ENCODE measurements at regions not wholly inside any gene's neighbourhood (a gene's known extent, or its start where the extent isn't known, plus 50 kb on each side); places are given as distances from the start of the nearest gene placed in this dataset.
"Not testable (repeated sequence)": the region's sequence is repeated elsewhere in the genome, so short reads cannot be mapped to it uniquely, and the experiment has no call there.

GRCh38 chr10:5291501-5292195, 73.1 kb upstream of the UCN3 start:
- Histone ChIP-seq H3K36me3 (ENCODE audit: insufficient read depth, low read length) (no peaks in the 10 kb centered on the region), H3K9me3 (ENCODE audit: control insufficient read depth in 1 of 2, insufficient read depth in 1 of 2, low read length in 2 of 2) (no peaks in the 10 kb centered on the region), H3K27ac (ENCODE audit: low read depth in 1 of 2, low read length in 2 of 2) (peak overlapping the region; percentile 95 to 97), H3K4me1 (ENCODE audit: insufficient read depth, low read length) (peaks cover 71% of the 10 kb centered on the region), H3K27me3 (ENCODE audit: control insufficient read depth in 1 of 2, insufficient read depth in 2 of 2, low read length in 2 of 2) (no peaks in the 10 kb centered on the region), H3K4me3 (ENCODE audit: low read length) (peak overlapping the region; percentile 60)
- Mint-ChIP-seq H3K27me3 (peaks cover 5% of the 10 kb centered on the region), H3K4me3 (peak overlapping the region; percentile 90), H3K4me1 (ENCODE audit: low read depth) (peaks cover 60% of the 10 kb centered on the region), H3K36me3 (ENCODE audit: low read depth) (peaks cover 8% of the 10 kb centered on the region), H3K9me3 (no peaks in the 10 kb centered on the region), H3K27ac (peak overlapping the region; percentile 99)
- ATAC-seq (ENCODE audit: poor library complexity): peak; percentile 72
- ChIA-PET POLR2A (interaction anchor here (0.9 to 2.0 kb wide), 4 partner anchors 8 to 1507 kb away, joined by 3 to 8 read pairs (median 6); partner anchors contain the start of gene KLF6), CTCF (interaction anchor here (0.8 to 1.4 kb wide), 2 partner anchors 93 to 476 kb away, joined by 5 read pairs; no protein-coding TSS in a partner anchor)
- TF ChIP-seq, protein P1, sequence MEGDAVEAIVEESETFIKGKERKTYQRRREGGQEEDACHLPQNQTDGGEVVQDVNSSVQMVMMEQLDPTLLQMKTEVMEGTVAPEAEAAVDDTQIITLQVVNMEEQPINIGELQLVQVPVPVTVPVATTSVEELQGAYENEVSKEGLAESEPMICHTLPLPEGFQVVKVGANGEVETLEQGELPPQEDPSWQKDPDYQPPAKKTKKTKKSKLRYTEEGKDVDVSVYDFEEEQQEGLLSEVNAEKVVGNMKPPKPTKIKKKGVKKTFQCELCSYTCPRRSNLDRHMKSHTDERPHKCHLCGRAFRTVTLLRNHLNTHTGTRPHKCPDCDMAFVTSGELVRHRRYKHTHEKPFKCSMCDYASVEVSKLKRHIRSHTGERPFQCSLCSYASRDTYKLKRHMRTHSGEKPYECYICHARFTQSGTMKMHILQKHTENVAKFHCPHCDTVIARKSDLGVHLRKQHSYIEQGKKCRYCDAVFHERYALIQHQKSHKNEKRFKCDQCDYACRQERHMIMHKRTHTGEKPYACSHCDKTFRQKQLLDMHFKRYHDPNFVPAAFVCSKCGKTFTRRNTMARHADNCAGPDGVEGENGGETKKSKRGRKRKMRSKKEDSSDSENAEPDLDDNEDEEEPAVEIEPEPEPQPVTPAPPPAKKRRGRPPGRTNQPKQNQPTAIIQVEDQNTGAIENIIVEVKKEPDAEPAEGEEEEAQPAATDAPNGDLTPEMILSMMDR (IDR thresholded peaks at IDR 0.05): no peak
- peak in 11 of 14 experiments; percentile 23 to 91 (median 73) for DNase-seq
- intact Hi-C loops (cut with DNase I, micrococcal nuclease): loop anchor here in 1 of 2 experiments (5.0 kb wide), 1 partner anchor 199 kb away; the partner anchor contains the start of gene AKR1C3

GRCh38 chr10:5292196-5292735, 72.5 kb upstream of the UCN3 start:
- peaks cover 10% of the 10 kb centered on the region for H3K36me3 Mint-ChIP-seq (ENCODE audit: low read depth)
- CTCF ChIA-PET: interaction anchor here (0.8 kb wide), 1 partner anchor 92 kb away, joined by 5 read pairs; no protein-coding TSS in a partner anchor
- Histone ChIP-seq H3K4me1 (ENCODE audit: insufficient read depth, low read length) (peaks cover 75% of the 10 kb centered on the region), H3K9me3 (ENCODE audit: control insufficient read depth in 1 of 2, insufficient read depth in 1 of 2, low read length in 2 of 2) (no peaks in the 10 kb centered on the region), H3K36me3 (ENCODE audit: insufficient read depth, low read length) (no peaks in the 10 kb centered on the region), H3K27me3 (ENCODE audit: control insufficient read depth in 1 of 2, insufficient read depth in 2 of 2, low read length in 2 of 2) (no peaks in the 10 kb centered on the region), H3K27ac (ENCODE audit: low read depth in 1 of 2, low read length in 2 of 2) (peak overlapping the region; percentile 95 to 97), H3K4me3 (ENCODE audit: low read length) (peak overlapping the region; percentile 60)
- ATAC-seq (ENCODE audit: poor library complexity) (peak; percentile 30), DNase-seq (peak in 10 of 14 experiments; percentile 12 to 81 (median 60))
- intact Hi-C loops (cut with DNase I, micrococcal nuclease): loop anchor here in 1 of 2 experiments (5.0 kb wide), 1 partner anchor 200 kb away; the partner anchor contains the start of gene AKR1C3
- peak overlapping the region; percentile 90 for H3K4me3 Mint-ChIP-seq
- H3K27ac Mint-ChIP-seq: peak overlapping the region; percentile 99
- peaks cover 66% of the 10 kb centered on the region for H3K4me1 Mint-ChIP-seq (ENCODE audit: low read depth)
- TF ChIP-seq, protein P1 (IDR thresholded peaks at IDR 0.05): no peak
- no peaks in the 10 kb centered on the region for H3K27me3 Mint-ChIP-seq
- POLR2A ChIA-PET: interaction anchor here (0.7 to 2.0 kb wide), 6 partner anchors 8 to 1507 kb away, joined by 3 to 8 read pairs (median 4); partner anchors contain the start of gene KLF6
- no peaks in the 10 kb centered on the region for H3K9me3 Mint-ChIP-seq

DNA sequence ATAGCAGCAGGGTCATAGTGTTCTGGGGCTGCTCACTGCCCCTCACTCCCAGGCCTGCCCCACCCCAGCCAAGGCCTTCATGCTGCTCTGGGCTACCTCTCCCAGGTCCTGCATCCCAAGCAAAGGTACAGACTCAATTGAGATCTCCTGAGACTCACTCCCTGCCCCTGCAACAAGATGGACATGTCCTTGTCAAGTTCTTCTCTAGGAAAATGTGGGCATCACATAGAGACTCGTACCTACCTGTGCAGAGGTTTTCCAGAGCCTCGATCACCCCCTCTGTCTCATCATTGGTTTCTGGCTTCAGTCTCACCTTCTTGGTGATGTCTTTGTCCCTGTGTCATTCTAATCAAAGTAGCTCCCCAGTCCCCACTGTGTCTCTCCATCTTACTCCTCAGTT, 71.8 kb upstream of the UCN3 start:
- Mint-ChIP-seq H3K4me1 (ENCODE audit: low read depth) (peaks cover 73% of the 10 kb centered on the region), H3K27ac (peak overlapping the region; percentile 99), H3K36me3 (ENCODE audit: low read depth) (peaks cover 15% of the 10 kb centered on the region), H3K4me3 (peak overlapping the region; percentile 90)
- H3K27me3 Mint-ChIP-seq; H3K36me3 ChIP-seq (ENCODE audit: insufficient read depth, low read length); ATAC-seq (ENCODE audit: poor library complexity); H3K9me3 ChIP-seq (ENCODE audit: control insufficient read depth in 1 of 2, insufficient read depth in 1 of 2, low read length in 2 of 2); H3K9me3 Mint-ChIP-seq; H3K27me3 ChIP-seq (ENCODE audit: control insufficient read depth in 1 of 2, insufficient read depth in 2 of 2, low read length in 2 of 2): not testable (repeated sequence)
- intact Hi-C loops (cut with DNase I, micrococcal nuclease): loop anchor here in 1 of 2 experiments (5.0 kb wide), 1 partner anchor 201 kb away; the partner anchor contains the start of gene AKR1C3
- DNase-seq: peak in 2 of 14 experiments; percentile 16 to 19
- H3K4me1 ChIP-seq (ENCODE audit: insufficient read depth, low read length): peaks cover 78% of the 10 kb centered on the region
- H3K4me3 ChIP-seq (ENCODE audit: low read length): peak overlapping the region; percentile 60
- POLR2A ChIA-PET: interaction anchor here (0.7 to 2.0 kb wide), 5 partner anchors 9 to 126 kb away, joined by 3 to 8 read pairs (median 3); no protein-coding TSS in a partner anchor
- H3K27ac ChIP-seq (ENCODE audit: low read depth in 1 of 2, low read length in 2 of 2): peak overlapping the region; percentile 5 to 95
- CTCF ChIA-PET: interaction anchor here (1.4 to 1.7 kb wide), 5 partner anchors 11 to 443 kb away, joined by 4 to 14 read pairs (median 5); no protein-coding TSS in a partner anchor

All from CD4-positive, alpha-beta T cell (primary cell).